ENCODE measurements at regions not wholly inside any gene's neighbourhood (a gene's known extent, or its start where the extent isn't known, plus 50 kb on each side); places are given as distances from the start of the nearest gene placed in this dataset.

DNA sequence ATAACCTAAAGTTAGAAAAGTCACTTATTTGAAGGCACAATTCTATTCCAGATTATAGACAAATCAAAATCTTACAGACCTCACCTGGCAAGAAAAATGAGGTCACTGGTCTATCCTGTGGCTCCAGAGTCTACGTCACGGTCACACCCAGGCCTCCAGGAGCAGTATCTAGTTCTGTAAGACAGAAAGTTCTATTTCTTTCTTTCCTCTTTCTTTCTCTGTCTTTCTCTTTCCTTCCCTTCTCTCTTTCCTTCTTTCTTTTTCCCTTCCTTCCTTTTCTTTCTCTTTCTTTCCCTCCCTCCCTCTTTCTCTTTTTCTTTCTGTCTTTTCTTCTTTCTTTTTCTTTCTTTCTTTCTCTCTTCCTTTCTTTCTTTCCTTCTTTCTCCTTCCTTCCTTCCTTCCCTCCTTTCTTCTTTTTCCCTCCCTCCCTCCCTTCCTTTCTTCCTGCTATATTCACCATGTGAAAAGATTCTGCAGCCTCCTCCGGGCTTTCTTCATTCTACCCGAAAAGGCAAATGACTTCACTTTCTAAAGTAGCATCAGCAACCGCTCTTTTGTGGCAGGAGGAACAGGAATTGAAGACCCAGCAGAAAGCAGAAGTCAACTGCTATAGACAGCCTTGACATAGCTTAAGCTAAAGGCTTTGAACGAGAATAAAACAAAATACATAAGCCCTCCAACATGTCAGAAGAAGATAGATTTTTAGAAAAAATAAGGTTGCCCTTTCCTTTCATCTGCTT is 83.9 kb upstream of the SIRPG start:
- no peak for TF ChIP-seq ZBTB7A (IDR thresholded peaks at IDR 0.05; ENCODE audit: low read depth)
- TF ChIP-seq, protein P1, sequence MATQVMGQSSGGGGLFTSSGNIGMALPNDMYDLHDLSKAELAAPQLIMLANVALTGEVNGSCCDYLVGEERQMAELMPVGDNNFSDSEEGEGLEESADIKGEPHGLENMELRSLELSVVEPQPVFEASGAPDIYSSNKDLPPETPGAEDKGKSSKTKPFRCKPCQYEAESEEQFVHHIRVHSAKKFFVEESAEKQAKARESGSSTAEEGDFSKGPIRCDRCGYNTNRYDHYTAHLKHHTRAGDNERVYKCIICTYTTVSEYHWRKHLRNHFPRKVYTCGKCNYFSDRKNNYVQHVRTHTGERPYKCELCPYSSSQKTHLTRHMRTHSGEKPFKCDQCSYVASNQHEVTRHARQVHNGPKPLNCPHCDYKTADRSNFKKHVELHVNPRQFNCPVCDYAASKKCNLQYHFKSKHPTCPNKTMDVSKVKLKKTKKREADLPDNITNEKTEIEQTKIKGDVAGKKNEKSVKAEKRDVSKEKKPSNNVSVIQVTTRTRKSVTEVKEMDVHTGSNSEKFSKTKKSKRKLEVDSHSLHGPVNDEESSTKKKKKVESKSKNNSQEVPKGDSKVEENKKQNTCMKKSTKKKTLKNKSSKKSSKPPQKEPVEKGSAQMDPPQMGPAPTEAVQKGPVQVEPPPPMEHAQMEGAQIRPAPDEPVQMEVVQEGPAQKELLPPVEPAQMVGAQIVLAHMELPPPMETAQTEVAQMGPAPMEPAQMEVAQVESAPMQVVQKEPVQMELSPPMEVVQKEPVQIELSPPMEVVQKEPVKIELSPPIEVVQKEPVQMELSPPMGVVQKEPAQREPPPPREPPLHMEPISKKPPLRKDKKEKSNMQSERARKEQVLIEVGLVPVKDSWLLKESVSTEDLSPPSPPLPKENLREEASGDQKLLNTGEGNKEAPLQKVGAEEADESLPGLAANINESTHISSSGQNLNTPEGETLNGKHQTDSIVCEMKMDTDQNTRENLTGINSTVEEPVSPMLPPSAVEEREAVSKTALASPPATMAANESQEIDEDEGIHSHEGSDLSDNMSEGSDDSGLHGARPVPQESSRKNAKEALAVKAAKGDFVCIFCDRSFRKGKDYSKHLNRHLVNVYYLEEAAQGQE (IDR thresholded peaks at IDR 0.05; ENCODE audit: low read depth) = no peak
- TF ChIP-seq TAF1 (IDR thresholded peaks at IDR 0.05; ENCODE audit: low read depth) = no peak
- TF ChIP-seq EGR1 (IDR thresholded peaks at IDR 0.05) = no peak
- TF ChIP-seq, protein P2, sequence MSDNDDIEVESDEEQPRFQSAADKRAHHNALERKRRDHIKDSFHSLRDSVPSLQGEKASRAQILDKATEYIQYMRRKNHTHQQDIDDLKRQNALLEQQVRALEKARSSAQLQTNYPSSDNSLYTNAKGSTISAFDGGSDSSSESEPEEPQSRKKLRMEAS (IDR thresholded peaks at IDR 0.05) = no peak
- TF ChIP-seq CREB1 (IDR thresholded peaks at IDR 0.05; ENCODE audit: low read depth) = no peak
- TF ChIP-seq NFIC (IDR thresholded peaks at IDR 0.05) = no peak
- no peak for TF ChIP-seq EP300 (IDR thresholded peaks at IDR 0.05; ENCODE audit: borderline replicate concordance)
- TF ChIP-seq YY1 (IDR thresholded peaks at IDR 0.05; ENCODE audit: low read depth) = no peak
- TF ChIP-seq FOXM1 (IDR thresholded peaks at IDR 0.05; ENCODE audit: borderline replicate concordance, low read depth) = no peak
- TF ChIP-seq USF1 (IDR thresholded peaks at IDR 0.05) = no peak
- TF ChIP-seq CEBPB (IDR thresholded peaks at IDR 0.05) = no peak
- no peak for TF ChIP-seq RAD21 (IDR thresholded peaks at IDR 0.05; ENCODE audit: low read depth)
- no peak for TF ChIP-seq TCF12 (IDR thresholded peaks at IDR 0.05; ENCODE audit: low read depth)
- no peak for TF ChIP-seq TEAD4 (IDR thresholded peaks at IDR 0.05)

GRCh38 chr20:1737134-1737533 is 79.6 kb upstream of the SIRPG start:
- TF ChIP-seq YY1 (IDR thresholded peaks at IDR 0.05; ENCODE audit: low read depth) (no peak), CREB1 (IDR thresholded peaks at IDR 0.05; ENCODE audit: low read depth) (no peak)

DNA sequence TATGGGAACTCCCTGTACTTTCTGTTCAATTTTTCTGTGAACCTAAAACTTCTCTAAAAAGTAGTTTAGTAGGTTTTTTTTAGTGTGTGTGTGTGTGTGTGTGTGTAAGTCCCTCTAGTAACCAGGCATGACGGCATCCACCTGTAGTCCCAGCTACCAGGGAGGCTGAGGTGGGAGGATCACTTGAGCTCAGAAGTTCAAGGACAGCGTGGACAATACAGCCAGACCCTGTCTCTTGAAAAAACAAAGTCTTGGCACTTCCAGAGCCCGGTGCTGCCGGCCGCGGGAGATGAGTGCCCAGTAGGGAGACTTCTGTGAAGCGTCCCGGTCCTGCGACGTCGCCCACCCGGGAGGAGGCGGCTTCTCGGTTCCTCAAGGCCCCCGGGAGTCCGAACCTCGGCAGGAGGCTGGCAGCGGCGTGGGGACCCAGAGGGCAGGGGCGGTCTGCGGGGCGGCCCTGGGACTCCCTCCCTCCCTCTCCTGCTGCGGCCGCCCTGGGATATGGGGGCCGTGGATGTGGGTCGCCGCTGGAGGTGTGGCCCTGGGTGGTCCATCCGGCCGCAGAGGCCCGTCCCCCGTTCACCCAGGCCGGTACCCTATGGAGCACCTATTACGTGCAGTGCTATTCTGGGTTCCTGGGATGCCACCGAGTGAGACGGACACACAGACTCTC is 78.0 kb upstream of the SIRPG start:
- TF ChIP-seq EGR1 (IDR thresholded peaks at IDR 0.05) = no peak
- TF ChIP-seq, protein P1 (IDR thresholded peaks at IDR 0.05; ENCODE audit: low read depth) = no peak
- TF ChIP-seq TEAD4 (IDR thresholded peaks at IDR 0.05) = no peak
- TF ChIP-seq TCF12 (IDR thresholded peaks at IDR 0.05; ENCODE audit: low read depth) = no peak
- TF ChIP-seq USF1 (IDR thresholded peaks at IDR 0.05) = no peak
- TF ChIP-seq CEBPB (IDR thresholded peaks at IDR 0.05) = no peak
- no peak for TF ChIP-seq CREB1 (IDR thresholded peaks at IDR 0.05; ENCODE audit: low read depth)
- TF ChIP-seq YY1 (IDR thresholded peaks at IDR 0.05; ENCODE audit: low read depth) = no peak

DNA sequence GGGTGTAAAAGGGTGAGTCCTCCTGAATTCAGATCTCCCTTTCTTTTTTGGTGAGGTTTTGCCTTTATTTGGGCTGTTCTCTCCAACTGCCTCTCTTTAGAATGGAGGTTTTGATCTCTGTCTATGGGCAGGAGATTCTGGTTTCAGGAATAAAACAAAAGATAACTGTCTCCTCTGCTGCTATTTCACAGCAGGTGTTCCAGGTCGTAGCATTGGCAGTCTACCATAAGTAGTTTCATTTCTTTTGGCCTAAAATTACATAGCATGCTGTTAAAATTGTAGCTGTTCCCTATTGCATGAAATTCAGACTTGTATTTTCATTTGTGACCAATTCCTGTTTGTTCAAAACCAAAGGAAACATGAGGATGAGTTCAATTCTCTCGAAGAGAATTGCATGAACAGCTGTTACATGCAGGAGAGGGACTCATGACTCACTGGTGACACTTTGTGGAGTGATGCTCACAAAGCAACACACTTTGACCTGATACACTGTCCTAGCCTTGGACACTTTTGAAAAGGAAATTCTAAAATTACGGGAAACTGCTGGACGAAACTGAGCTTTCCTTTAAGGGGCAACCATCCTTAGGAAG is 76.8 kb upstream of the SIRPG start:
- TF ChIP-seq YY1 (IDR thresholded peaks at IDR 0.05; ENCODE audit: low read depth) (no peak), TEAD4 (IDR thresholded peaks at IDR 0.05) (no peak), EGR1 (IDR thresholded peaks at IDR 0.05) (no peak), ZBTB7A (IDR thresholded peaks at IDR 0.05; ENCODE audit: low read depth) (no peak), USF1 (IDR thresholded peaks at IDR 0.05) (no peak), TCF12 (IDR thresholded peaks at IDR 0.05; ENCODE audit: low read depth) (no peak)
- TF ChIP-seq, protein P2 (IDR thresholded peaks at IDR 0.05) = no peak

DNA sequence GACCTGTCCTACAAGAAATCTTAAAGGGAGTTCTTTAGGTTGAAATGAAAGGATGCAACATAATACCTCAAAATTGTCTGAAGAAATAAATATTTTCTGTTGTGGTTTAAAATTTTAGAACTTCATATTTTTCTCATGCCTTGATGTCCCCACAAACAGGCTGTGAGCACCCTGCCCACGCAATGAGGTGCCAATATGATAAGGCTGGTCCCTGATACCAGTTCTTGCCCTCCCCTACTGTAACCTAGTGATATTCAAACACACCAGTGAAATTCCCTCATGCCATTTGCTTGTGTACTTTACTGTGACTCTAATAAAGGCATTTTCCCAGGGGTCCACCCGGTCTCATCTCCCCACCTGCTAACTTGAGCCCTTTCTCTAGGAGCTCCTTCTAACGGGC is 67.3 kb upstream of the SIRPG start:
- TF ChIP-seq EGR1 (IDR thresholded peaks at IDR 0.05) (no peak), NFIC (IDR thresholded peaks at IDR 0.05) (no peak), TEAD4 (IDR thresholded peaks at IDR 0.05) (no peak), ZBTB7A (IDR thresholded peaks at IDR 0.05; ENCODE audit: low read depth) (no peak), YY1 (IDR thresholded peaks at IDR 0.05; ENCODE audit: low read depth) (no peak), TAF1 (IDR thresholded peaks at IDR 0.05; ENCODE audit: low read depth) (no peak), EP300 (IDR thresholded peaks at IDR 0.05; ENCODE audit: borderline replicate concordance) (no peak), CEBPB (IDR thresholded peaks at IDR 0.05) (no peak), RAD21 (IDR thresholded peaks at IDR 0.05; ENCODE audit: low read depth) (no peak), USF1 (IDR thresholded peaks at IDR 0.05) (no peak), FOXM1 (IDR thresholded peaks at IDR 0.05; ENCODE audit: borderline replicate concordance, low read depth) (no peak), TCF12 (IDR thresholded peaks at IDR 0.05; ENCODE audit: low read depth) (no peak), CREB1 (IDR thresholded peaks at IDR 0.05; ENCODE audit: low read depth) (no peak)
- TF ChIP-seq, protein P2 (IDR thresholded peaks at IDR 0.05) = no peak
- TF ChIP-seq, protein P1 (IDR thresholded peaks at IDR 0.05; ENCODE audit: low read depth) = no peak
